ENCODE measurements at regions not wholly inside any gene's neighbourhood (a gene's known extent, or its start where the extent isn't known, plus 50 kb on each side); places are given as distances from the start of the nearest gene placed in this dataset.

DNA sequence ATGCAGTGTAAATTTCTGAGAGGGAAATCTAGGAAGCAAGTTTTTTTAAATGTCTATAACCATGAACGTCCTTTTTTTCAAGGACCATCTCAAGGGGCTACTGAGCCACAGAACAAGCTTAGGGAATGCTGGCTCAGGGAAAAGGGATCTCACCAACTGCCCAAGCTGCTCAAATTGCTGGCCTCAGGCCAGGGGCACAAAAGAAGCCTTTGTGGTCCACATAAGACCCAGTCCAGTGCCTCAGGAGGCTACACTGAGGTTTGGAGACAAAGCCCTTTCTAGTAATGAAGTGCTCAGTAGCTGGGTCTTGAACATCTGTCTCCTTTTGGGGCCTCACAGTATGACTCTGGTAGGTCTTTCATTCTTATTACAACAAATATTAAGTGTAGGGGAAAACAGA, 305.5 kb downstream of the RAB28 start:
- Histone ChIP-seq H3K4me3 (ENCODE audit: low read length) (no peak overlapping the region), H3K27ac (ENCODE audit: low read length) (no peak overlapping the region), H3K9me2 (ENCODE audit: insufficient read depth, low read length) (no peaks in the 10 kb centered on the region), H3F3A (ENCODE audit: insufficient read depth, low read length, poor library complexity, severe bottlenecking) (no peaks in the 10 kb centered on the region), H3K9ac (ENCODE audit: low read length) (no peak overlapping the region), H3K9me3 (ENCODE audit: low read length) (no peaks in the 10 kb centered on the region), H4K20me1 (ENCODE audit: insufficient read depth) (no peaks in the 10 kb centered on the region), H3K4me2 (ENCODE audit: low read length) (no peak overlapping the region), H3K79me2 (replicated peaks; ENCODE audit: insufficient read depth, low read length) (no peaks in the 10 kb centered on the region), H2AFZ (ENCODE audit: low read depth, low read length) (no peak overlapping the region), H3K27me3 (ENCODE audit: insufficient read depth, low read depth, low read length) (no peaks in the 10 kb centered on the region), H3K36me3 (ENCODE audit: insufficient read depth, low read length) (no peaks in the 10 kb centered on the region)
- TF ChIP-seq, protein P1, sequence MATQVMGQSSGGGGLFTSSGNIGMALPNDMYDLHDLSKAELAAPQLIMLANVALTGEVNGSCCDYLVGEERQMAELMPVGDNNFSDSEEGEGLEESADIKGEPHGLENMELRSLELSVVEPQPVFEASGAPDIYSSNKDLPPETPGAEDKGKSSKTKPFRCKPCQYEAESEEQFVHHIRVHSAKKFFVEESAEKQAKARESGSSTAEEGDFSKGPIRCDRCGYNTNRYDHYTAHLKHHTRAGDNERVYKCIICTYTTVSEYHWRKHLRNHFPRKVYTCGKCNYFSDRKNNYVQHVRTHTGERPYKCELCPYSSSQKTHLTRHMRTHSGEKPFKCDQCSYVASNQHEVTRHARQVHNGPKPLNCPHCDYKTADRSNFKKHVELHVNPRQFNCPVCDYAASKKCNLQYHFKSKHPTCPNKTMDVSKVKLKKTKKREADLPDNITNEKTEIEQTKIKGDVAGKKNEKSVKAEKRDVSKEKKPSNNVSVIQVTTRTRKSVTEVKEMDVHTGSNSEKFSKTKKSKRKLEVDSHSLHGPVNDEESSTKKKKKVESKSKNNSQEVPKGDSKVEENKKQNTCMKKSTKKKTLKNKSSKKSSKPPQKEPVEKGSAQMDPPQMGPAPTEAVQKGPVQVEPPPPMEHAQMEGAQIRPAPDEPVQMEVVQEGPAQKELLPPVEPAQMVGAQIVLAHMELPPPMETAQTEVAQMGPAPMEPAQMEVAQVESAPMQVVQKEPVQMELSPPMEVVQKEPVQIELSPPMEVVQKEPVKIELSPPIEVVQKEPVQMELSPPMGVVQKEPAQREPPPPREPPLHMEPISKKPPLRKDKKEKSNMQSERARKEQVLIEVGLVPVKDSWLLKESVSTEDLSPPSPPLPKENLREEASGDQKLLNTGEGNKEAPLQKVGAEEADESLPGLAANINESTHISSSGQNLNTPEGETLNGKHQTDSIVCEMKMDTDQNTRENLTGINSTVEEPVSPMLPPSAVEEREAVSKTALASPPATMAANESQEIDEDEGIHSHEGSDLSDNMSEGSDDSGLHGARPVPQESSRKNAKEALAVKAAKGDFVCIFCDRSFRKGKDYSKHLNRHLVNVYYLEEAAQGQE (IDR thresholded peaks at IDR 0.05; ENCODE audit: borderline replicate concordance) = no peak
- TF ChIP-seq, protein P2, sequence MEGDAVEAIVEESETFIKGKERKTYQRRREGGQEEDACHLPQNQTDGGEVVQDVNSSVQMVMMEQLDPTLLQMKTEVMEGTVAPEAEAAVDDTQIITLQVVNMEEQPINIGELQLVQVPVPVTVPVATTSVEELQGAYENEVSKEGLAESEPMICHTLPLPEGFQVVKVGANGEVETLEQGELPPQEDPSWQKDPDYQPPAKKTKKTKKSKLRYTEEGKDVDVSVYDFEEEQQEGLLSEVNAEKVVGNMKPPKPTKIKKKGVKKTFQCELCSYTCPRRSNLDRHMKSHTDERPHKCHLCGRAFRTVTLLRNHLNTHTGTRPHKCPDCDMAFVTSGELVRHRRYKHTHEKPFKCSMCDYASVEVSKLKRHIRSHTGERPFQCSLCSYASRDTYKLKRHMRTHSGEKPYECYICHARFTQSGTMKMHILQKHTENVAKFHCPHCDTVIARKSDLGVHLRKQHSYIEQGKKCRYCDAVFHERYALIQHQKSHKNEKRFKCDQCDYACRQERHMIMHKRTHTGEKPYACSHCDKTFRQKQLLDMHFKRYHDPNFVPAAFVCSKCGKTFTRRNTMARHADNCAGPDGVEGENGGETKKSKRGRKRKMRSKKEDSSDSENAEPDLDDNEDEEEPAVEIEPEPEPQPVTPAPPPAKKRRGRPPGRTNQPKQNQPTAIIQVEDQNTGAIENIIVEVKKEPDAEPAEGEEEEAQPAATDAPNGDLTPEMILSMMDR (IDR thresholded peaks at IDR 0.05; ENCODE audit: poor library complexity, severe bottlenecking) = no peak

DNA sequence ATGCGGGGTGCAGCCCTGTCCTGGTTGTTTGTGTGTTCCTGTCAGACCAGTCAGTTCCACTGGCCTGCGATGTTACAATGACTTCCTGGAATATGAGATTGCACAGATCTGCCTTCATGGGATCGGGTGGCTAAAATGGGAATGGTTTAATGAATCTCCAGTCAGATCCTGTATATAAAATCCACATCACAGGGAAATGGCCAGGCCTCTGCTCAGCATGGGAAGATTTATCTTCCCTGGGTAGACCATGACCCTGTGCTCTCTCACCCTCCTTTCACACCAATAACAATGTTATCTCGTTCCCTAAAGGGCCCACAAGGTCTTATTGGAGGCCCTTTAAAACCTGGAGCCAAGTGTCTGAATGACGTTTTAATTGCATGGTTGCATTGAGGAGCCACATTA, 307.4 kb downstream of the RAB28 start:
- no peaks in the 10 kb centered on the region for H4K20me1 ChIP-seq (ENCODE audit: insufficient read depth)
- H3K9me3 ChIP-seq (ENCODE audit: low read length) = no peaks in the 10 kb centered on the region
- H3K36me3 ChIP-seq (ENCODE audit: insufficient read depth, low read length) = no peaks in the 10 kb centered on the region
- H3F3A ChIP-seq (ENCODE audit: insufficient read depth, low read length, poor library complexity, severe bottlenecking) = no peaks in the 10 kb centered on the region
- H3K4me3 ChIP-seq (ENCODE audit: low read length) = no peak overlapping the region
- H3K27me3 ChIP-seq (ENCODE audit: insufficient read depth, low read depth, low read length) = no peaks in the 10 kb centered on the region
- no peak overlapping the region for H3K27ac ChIP-seq (ENCODE audit: low read length)
- H3K9ac ChIP-seq (ENCODE audit: low read length) = no peak overlapping the region
- no peak overlapping the region for H2AFZ ChIP-seq (ENCODE audit: low read depth, low read length)
- TF ChIP-seq SMC3 (conservative IDR thresholded peaks at IDR 0.05; ENCODE audit: poor library complexity) = no peak
- no peak for TF ChIP-seq POLR2AphosphoS5 (IDR thresholded peaks at IDR 0.05)
- TF ChIP-seq, protein P1 (IDR thresholded peaks at IDR 0.05; ENCODE audit: borderline replicate concordance) = no peak
- TF ChIP-seq, protein P2 (IDR thresholded peaks at IDR 0.05; ENCODE audit: poor library complexity, severe bottlenecking) = no peak
- TF ChIP-seq TAF1 (IDR thresholded peaks at IDR 0.05; ENCODE audit: low read depth) = no peak
- TF ChIP-seq EP300 (conservative IDR thresholded peaks at IDR 0.05; ENCODE audit: poor library complexity, severe bottlenecking) = no peak
- no peak for TF ChIP-seq RAD21 (conservative IDR thresholded peaks at IDR 0.05)
- TF ChIP-seq MXI1 (conservative IDR thresholded peaks at IDR 0.05; ENCODE audit: poor library complexity, severe bottlenecking) = no peak
- TF ChIP-seq EZH2 (IDR thresholded peaks at IDR 0.05; ENCODE audit: borderline replicate concordance, insufficient read depth, low read length, poor library complexity, severe bottlenecking) = no peak
- no peaks in the 10 kb centered on the region for H3K79me2 ChIP-seq (replicated peaks; ENCODE audit: insufficient read depth, low read length)
- H3K4me2 ChIP-seq (ENCODE audit: low read length) = no peak overlapping the region
- no peaks in the 10 kb centered on the region for H3K9me2 ChIP-seq (ENCODE audit: insufficient read depth, low read length)
